ENCODE measurements at regions not wholly inside any gene's neighbourhood (a gene's known extent, or its start where the extent isn't known, plus 50 kb on each side); places are given as distances from the start of the nearest gene placed in this dataset.

DNA sequence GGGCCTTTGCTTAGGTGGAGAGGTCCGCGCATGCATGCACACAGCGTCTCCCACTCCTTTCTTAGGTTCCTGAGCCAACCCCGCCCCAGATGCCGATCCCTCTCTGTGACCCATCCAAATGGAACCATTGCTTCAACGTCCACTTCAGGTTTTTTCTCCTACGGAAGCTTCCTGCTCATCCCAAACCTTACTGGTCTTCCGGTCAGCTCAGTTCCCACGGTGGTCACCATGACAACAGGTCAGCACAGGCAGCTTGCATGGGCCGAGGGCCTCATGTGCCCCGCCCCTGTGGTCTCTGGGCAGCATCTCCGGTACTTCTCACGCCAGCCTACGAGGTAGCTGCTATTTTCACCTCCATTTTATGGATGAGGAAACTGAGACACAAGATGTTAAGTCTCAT is 163.7 kb downstream of the SOCS6 start:
- H3K4me2 ChIP-seq (ENCODE audit: low read length), result no peak overlapping the region
- RAD21 ChIA-PET (ENCODE audit: low non-redundant PET in 1 of 2, low total read pairs in 2 of 2, uncharacterized antibody in 2 of 2, unreplicated experiment in 2 of 2), result no interaction called here

More for the DNA sequence above, 163.7 kb downstream of the SOCS6 start:
- POLR2A ChIA-PET, result no interaction called here
- H4K20me1 ChIP-seq (ENCODE audit: insufficient read depth), result no peaks in the 10 kb centered on the region
- H3K36me3 ChIP-seq (ENCODE audit: control insufficient read depth in 1 of 2, insufficient read depth in 2 of 2, low read length in 2 of 2), result no peaks in the 10 kb centered on the region
- no peaks in the 10 kb centered on the region for H3K79me2 ChIP-seq (ENCODE audit: insufficient read depth, low read length)
- BruUV-seq (replicated peaks), result no TSS peak
- no peak for DNase-seq (ENCODE audit: low read depth, low spot score)
- no peaks in the 10 kb centered on the region for H3K9me2 ChIP-seq (ENCODE audit: insufficient read depth)
- TF ChIP-seq, protein P1, sequence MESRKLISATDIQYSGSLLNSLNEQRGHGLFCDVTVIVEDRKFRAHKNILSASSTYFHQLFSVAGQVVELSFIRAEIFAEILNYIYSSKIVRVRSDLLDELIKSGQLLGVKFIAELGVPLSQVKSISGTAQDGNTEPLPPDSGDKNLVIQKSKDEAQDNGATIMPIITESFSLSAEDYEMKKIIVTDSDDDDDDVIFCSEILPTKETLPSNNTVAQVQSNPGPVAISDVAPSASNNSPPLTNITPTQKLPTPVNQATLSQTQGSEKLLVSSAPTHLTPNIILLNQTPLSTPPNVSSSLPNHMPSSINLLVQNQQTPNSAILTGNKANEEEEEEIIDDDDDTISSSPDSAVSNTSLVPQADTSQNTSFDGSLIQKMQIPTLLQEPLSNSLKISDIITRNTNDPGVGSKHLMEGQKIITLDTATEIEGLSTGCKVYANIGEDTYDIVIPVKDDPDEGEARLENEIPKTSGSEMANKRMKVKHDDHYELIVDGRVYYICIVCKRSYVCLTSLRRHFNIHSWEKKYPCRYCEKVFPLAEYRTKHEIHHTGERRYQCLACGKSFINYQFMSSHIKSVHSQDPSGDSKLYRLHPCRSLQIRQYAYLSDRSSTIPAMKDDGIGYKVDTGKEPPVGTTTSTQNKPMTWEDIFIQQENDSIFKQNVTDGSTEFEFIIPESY (IDR thresholded peaks at IDR 0.05; ENCODE audit: extremely low read depth, insufficient replicate concordance, low read length), result no peak
- TF ChIP-seq YY1 (IDR thresholded peaks at IDR 0.05; ENCODE audit: extremely low read depth, insufficient replicate concordance, low read depth, low read length) (no peak), EGR1 (IDR thresholded peaks at IDR 0.05; ENCODE audit: low read depth) (no peak), REST (IDR thresholded peaks at IDR 0.05; ENCODE audit: low read depth) (no peak), TCF7L2 (IDR thresholded peaks at IDR 0.05; ENCODE audit: borderline replicate concordance, extremely low read depth, insufficient read depth, insufficient read length) (no peak), CEBPB (IDR thresholded peaks at IDR 0.05; ENCODE audit: low read depth) (no peak), ATF3 (IDR thresholded peaks at IDR 0.05) (no peak), ZNF274 (IDR thresholded peaks at IDR 0.05; ENCODE audit: low read depth, low read length) (no peak)
- 0 out of 4 replicates have a peak, but pooled peaks cover 0 to 5% of the 10 kb centered on the region in 2 experiments for H3K4me1 ChIP-seq (ENCODE audit: control insufficient read depth in 1 of 2, insufficient read depth in 2 of 2, low read length in 2 of 2)
- H3K27ac ChIP-seq (ENCODE audit: low read depth, low read length), result no peak overlapping the region
- H3K4me3 ChIP-seq (replicated peaks in 1 of 2; ENCODE audit: low read depth in 1 of 2, low read length in 2 of 2), result no peak overlapping the region
- no peak overlapping the region for H2AFZ ChIP-seq (ENCODE audit: low read depth, low read length, poor library complexity, severe bottlenecking)
- H3K9ac ChIP-seq (ENCODE audit: low read length), result no peak overlapping the region
- CTCF ChIA-PET, result interaction anchor here (1.4 to 3.5 kb wide), 2 partner anchors 257 to 268 kb away, joined by 3 to 21 read pairs; no protein-coding TSS in a partner anchor
- ATAC-seq, result no peak
- no peaks in the 10 kb centered on the region for H3K27me3 ChIP-seq (ENCODE audit: insufficient read depth, low read length)
- intact Hi-C loops (cut with micrococcal nuclease), result loop anchor here (5.0 to 10.0 kb wide), 2 partner anchors 365 to 1608 kb away; no protein-coding TSS in a partner anchor
- no peaks in the 10 kb centered on the region for H3K9me3 ChIP-seq (ENCODE audit: control insufficient read depth in 1 of 2, insufficient read depth in 1 of 2, low read depth in 1 of 2, low read length in 2 of 2)

Data from HCT116 (cell line).